Nephron progenitor cell (in vitro differentiated cells): ENCODE measurements at regions not wholly inside any gene's neighbourhood (a gene's known extent, or its start where the extent isn't known, plus 50 kb on each side); places are given as distances from the start of the nearest gene placed in this dataset.

Source experiments
- DNase-seq: peaks from one replicate; pipeline ENCODE4 v3.0.0; 2021
- H3K27ac Mint-ChIP-seq: 2 replicates; pipeline ENCODE4 v1.8.0; 2021; ENCODE audit warnings: mild to moderate bottlenecking, moderate library complexity, mixed read lengths
- H3K27me3 Mint-ChIP-seq: 2 replicates; pipeline ENCODE4 v1.8.0; 2021; ENCODE audit warnings: mild to moderate bottlenecking, low read depth, mixed read lengths; ENCODE audit not compliant: poor library complexity
- H3K36me3 Mint-ChIP-seq: 2 replicates; pipeline ENCODE4 v1.8.0; 2021; ENCODE audit warnings: low read depth, mixed read lengths
- H3K4me1 Mint-ChIP-seq: 2 replicates; pipeline ENCODE4 v1.8.0; 2021; ENCODE audit warnings: mixed read lengths
- H3K4me3 Mint-ChIP-seq: 2 replicates; pipeline ENCODE4 v1.8.0; 2021; ENCODE audit warnings: mild to moderate bottlenecking, moderate library complexity, mixed read lengths
- H3K9me3 Mint-ChIP-seq: 2 replicates; pipeline ENCODE4 v1.8.0; 2021; ENCODE audit warnings: mild to moderate bottlenecking, moderate library complexity, mixed read lengths
- CTCF ChIP-seq: fragments of 200-600 bp; sonication (generic); IDR thresholded peaks from 2 replicates; pipeline ENCODE4 v1.5.0; 2021; ENCODE audit warnings: antibody characterized with exemption

- no peak for TF ChIP-seq CTCF
- DNase-seq = no peak
- Mint-ChIP-seq H3K27ac (no peak overlapping the region), H3K4me3 (no peak overlapping the region), H3K27me3 (peaks cover 3% of the 10 kb centered on the region), H3K36me3 (no peaks in the 10 kb centered on the region), H3K4me1 (peaks cover 10% of the 10 kb centered on the region), H3K9me3 (peaks cover under 1% of the 10 kb centered on the region)
Observed at GRCh38 chr2:226581004-226581403, 218.6 kb downstream of the IRS1 start.

DNA sequence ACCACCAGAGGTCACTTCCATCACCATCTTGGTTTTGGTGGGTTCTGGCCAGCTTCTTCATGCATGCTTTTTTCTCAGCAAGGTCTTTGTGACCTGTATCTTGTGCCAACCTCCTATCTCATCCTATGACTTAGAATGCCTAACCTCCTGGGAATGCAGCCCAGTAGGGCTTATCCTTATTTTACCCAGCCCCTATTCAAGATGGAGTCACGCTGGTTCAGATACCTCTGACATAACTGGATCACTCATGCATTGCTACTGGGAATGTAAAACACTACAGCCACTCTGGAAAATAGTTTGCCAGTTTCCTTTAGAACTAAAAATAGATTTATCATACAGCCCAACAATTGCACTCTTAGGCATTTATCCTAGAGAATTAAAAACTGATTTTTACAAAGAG lies 219.2 kb downstream of the IRS1 start:
- Mint-ChIP-seq H3K27me3 (peaks cover 3% of the 10 kb centered on the region), H3K27ac (no peak overlapping the region), H3K4me3 (no peak overlapping the region), H3K9me3 (peaks cover 3% of the 10 kb centered on the region), H3K4me1 (peaks cover 15% of the 10 kb centered on the region), H3K36me3 (no peaks in the 10 kb centered on the region)
- TF ChIP-seq CTCF = no peak
- no peak for DNase-seq

GRCh38 chr2:226579519-226579918 lies 220.1 kb downstream of the IRS1 start:
- Mint-ChIP-seq H3K27ac (no peak overlapping the region), H3K4me3 (no peak overlapping the region)

GRCh38 chr2:226578879-226579278 lies 220.7 kb downstream of the IRS1 start:
- no peak overlapping the region for H3K4me3 Mint-ChIP-seq
- H3K27ac Mint-ChIP-seq = no peak overlapping the region
- no peak for DNase-seq
- peaks cover 3% of the 10 kb centered on the region for H3K27me3 Mint-ChIP-seq
- no peak for TF ChIP-seq CTCF
- no peaks in the 10 kb centered on the region for H3K36me3 Mint-ChIP-seq
- H3K9me3 Mint-ChIP-seq = peaks cover 5% of the 10 kb centered on the region
- H3K4me1 Mint-ChIP-seq = peaks cover 15% of the 10 kb centered on the region

More at GRCh38 chr2:226579519-226579918, 220.1 kb downstream of the IRS1 start:
- Mint-ChIP-seq H3K36me3 (no peaks in the 10 kb centered on the region), H3K4me1 (peaks cover 15% of the 10 kb centered on the region), H3K27me3 (peaks cover 3% of the 10 kb centered on the region), H3K9me3 (peaks cover 5% of the 10 kb centered on the region)
- DNase-seq = no peak
- no peak for TF ChIP-seq CTCF

DNA sequence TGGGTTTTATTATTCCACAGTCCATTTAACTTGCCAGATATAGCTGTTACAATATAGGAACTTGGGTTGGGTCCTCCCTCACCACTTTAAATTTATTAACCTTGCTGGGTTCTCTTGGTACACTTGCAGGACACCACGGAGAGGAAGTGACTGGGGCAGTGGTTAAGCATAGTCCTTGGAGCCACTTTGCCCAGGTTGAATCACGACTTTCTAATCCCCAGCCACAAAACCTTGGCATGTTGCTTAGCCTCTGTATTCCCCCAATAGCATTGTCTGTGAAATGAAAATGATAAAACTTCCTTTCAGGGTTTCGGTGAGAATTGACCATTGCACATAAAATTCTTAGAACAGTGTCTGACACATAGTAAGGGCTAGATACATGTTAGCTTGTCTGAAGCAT lies 221.2 kb downstream of the IRS1 start:
- Mint-ChIP-seq H3K4me3 (no peak overlapping the region), H3K9me3 (peaks cover 5% of the 10 kb centered on the region), H3K27ac (no peak overlapping the region), H3K27me3 (peaks cover 3% of the 10 kb centered on the region), H3K4me1 (peaks cover 15% of the 10 kb centered on the region), H3K36me3 (no peaks in the 10 kb centered on the region)
- TF ChIP-seq CTCF = no peak
- no peak for DNase-seq

GRCh38 chr2:226575928-226576327 lies 223.7 kb downstream of the IRS1 start:
- Mint-ChIP-seq H3K4me1 (peaks cover 5% of the 10 kb centered on the region), H3K36me3 (no peaks in the 10 kb centered on the region), H3K27ac (no peak overlapping the region), H3K27me3 (peaks cover 3% of the 10 kb centered on the region), H3K4me3 (no peak overlapping the region), H3K9me3 (peaks cover 5% of the 10 kb centered on the region)
- DNase-seq = no peak
- TF ChIP-seq CTCF = no peak
